Type B pancreatic cell (in vitro differentiated cells): ENCODE measurements at regions not wholly inside any gene's neighbourhood (a gene's known extent, or its start where the extent isn't known, plus 50 kb on each side); places are given as distances from the start of the nearest gene placed in this dataset.

ENCODE experiments used
- DNase-seq: peaks from one replicate; pipeline ENCODE4 v3.0.0; 2021; ENCODE audit warnings: mixed read lengths; ENCODE audit not compliant: unreplicated experiment; ENCODE audit errors: extremely low spot score
- H3K27ac Mint-ChIP-seq: 2 replicates; pipeline ENCODE4 v1.8.0; 2021; ENCODE audit warnings: mild to moderate bottlenecking, mixed read lengths
- H3K27me3 Mint-ChIP-seq: 2 replicates; pipeline ENCODE4 v1.8.0; 2021; ENCODE audit warnings: mixed read lengths
- H3K36me3 Mint-ChIP-seq: 2 replicates; pipeline ENCODE4 v1.8.0; 2021; ENCODE audit warnings: mixed read lengths
- H3K4me1 Mint-ChIP-seq: one replicate; pipeline ENCODE4 v1.8.0; 2021; ENCODE audit warnings: mixed read lengths; ENCODE audit not compliant: unreplicated experiment
- H3K4me3 Mint-ChIP-seq: 2 replicates; pipeline ENCODE4 v1.8.0; 2021; ENCODE audit warnings: mild to moderate bottlenecking, mixed read lengths
- H3K9me3 Mint-ChIP-seq: 2 replicates; pipeline ENCODE4 v1.8.0; 2021; ENCODE audit warnings: mixed read lengths
- CTCF ChIP-seq: fragments of 200-600 bp; sonication (generic); conservative IDR thresholded peaks from 2 replicates; pipeline ENCODE4 v1.5.0; 2021; ENCODE audit warnings: antibody characterized with exemption, mild to moderate bottlenecking

- TF ChIP-seq CTCF = no peak
- Mint-ChIP-seq H3K27ac (no peak overlapping the region), H3K27me3 (no peaks in the 10 kb centered on the region), H3K36me3 (no peaks in the 10 kb centered on the region), H3K4me1 (no peaks in the 10 kb centered on the region), H3K4me3 (no peak overlapping the region), H3K9me3 (peaks cover 4% of the 10 kb centered on the region)
- DNase-seq = no peak
Observed at GRCh38 chr16:64339052-64339770, 782.7 kb downstream of the CDH11 start.

- no peaks in the 10 kb centered on the region for H3K36me3 Mint-ChIP-seq
- no peaks in the 10 kb centered on the region for H3K4me1 Mint-ChIP-seq
- no peaks in the 10 kb centered on the region for H3K9me3 Mint-ChIP-seq
- no peak overlapping the region for H3K4me3 Mint-ChIP-seq
- no peak for DNase-seq
- TF ChIP-seq CTCF = no peak
- H3K27me3 Mint-ChIP-seq = no peaks in the 10 kb centered on the region
- H3K27ac Mint-ChIP-seq = no peak overlapping the region
Observed at GRCh38 chr16:64321881-64322280, 800.0 kb downstream of the CDH11 start.

GRCh38 chr16:64321066-64321465 is 800.8 kb downstream of the CDH11 start:
- no peak for DNase-seq
- H3K4me1 Mint-ChIP-seq = no peaks in the 10 kb centered on the region
- H3K27me3 Mint-ChIP-seq = no peaks in the 10 kb centered on the region
- no peaks in the 10 kb centered on the region for H3K36me3 Mint-ChIP-seq
- H3K4me3 Mint-ChIP-seq = no peak overlapping the region
- TF ChIP-seq CTCF = no peak
- no peak overlapping the region for H3K27ac Mint-ChIP-seq
- H3K9me3 Mint-ChIP-seq = no peaks in the 10 kb centered on the region

- DNase-seq = no peak
- H3K4me1 Mint-ChIP-seq = peaks cover 9% of the 10 kb centered on the region
- no peaks in the 10 kb centered on the region for H3K36me3 Mint-ChIP-seq
- H3K9me3 Mint-ChIP-seq = no peaks in the 10 kb centered on the region
- TF ChIP-seq CTCF = no peak
- no peak overlapping the region for H3K27ac Mint-ChIP-seq
- H3K4me3 Mint-ChIP-seq = no peak overlapping the region
- H3K27me3 Mint-ChIP-seq = no peaks in the 10 kb centered on the region
Observed at GRCh38 chr16:64317601-64318000, 804.3 kb downstream of the CDH11 start.

- Mint-ChIP-seq H3K36me3 (peaks cover 4% of the 10 kb centered on the region), H3K4me1 (peaks cover 9% of the 10 kb centered on the region)
- no peak for TF ChIP-seq CTCF
Observed at GRCh38 chr16:64313726-64314125, 808.1 kb downstream of the CDH11 start.

More at GRCh38 chr16:64313726-64314125, 808.1 kb downstream of the CDH11 start:
- DNase-seq = no peak
- peaks cover 4% of the 10 kb centered on the region for H3K27me3 Mint-ChIP-seq
- H3K4me3 Mint-ChIP-seq = no peak overlapping the region
- H3K27ac Mint-ChIP-seq = no peak overlapping the region
- peaks cover 1% of the 10 kb centered on the region for H3K9me3 Mint-ChIP-seq
